Natural killer cell treated with Interleukin-12 subunit alpha and Interleukin-12 subunit beta and Interleukin-15 and Interleukin-18, amount 100 ng/mL, for 72 hours (primary cell): ENCODE measurements at regions not wholly inside any gene's neighbourhood (a gene's known extent, or its start where the extent isn't known, plus 50 kb on each side); places are given as distances from the start of the nearest gene placed in this dataset.
"Not testable (repeated sequence)": the region's sequence is repeated elsewhere in the genome, so short reads cannot be mapped to it uniquely, and the experiment has no call there.

Experiments used
- ATAC-seq, 2 donors: fragments of 150-1000 bp; cut with Tn5 transposase in 1 of 2; sonication (Bioruptor Pico), chemical (Tn5 transposase) in 1 of 2; 2 replicates each; pipeline ENCODE4 v1.10.0; 2021
- DNase-seq: peaks from one replicate; pipeline ENCODE4 v3.0.0; 2022; ENCODE audit warnings: low spot score
- H3K27ac Mint-ChIP-seq, 2 donors: 1 replicate in 1 of 2; 2 replicates in 1 of 2; pipeline ENCODE4 v1.8.0; 2022; ENCODE audit warnings: mixed read lengths in 2 of 2, mild to moderate bottlenecking in 1 of 2, moderate library complexity in 1 of 2
- H3K27me3 Mint-ChIP-seq, 2 donors: 1 replicate in 1 of 2; 2 replicates in 1 of 2; pipeline ENCODE4 v1.8.0; 2022; ENCODE audit warnings: mixed read lengths in 2 of 2
- H3K36me3 Mint-ChIP-seq: one replicate; pipeline ENCODE4 v1.8.0; 2022; ENCODE audit warnings: mixed read lengths
- H3K4me1 Mint-ChIP-seq, 2 donors: 1 replicate in 1 of 2; 2 replicates in 1 of 2; pipeline ENCODE4 v1.8.0; 2022; ENCODE audit warnings: low read depth in 2 of 2, mixed read lengths in 2 of 2, mild to moderate bottlenecking in 1 of 2
- H3K4me3 Mint-ChIP-seq: one replicate; pipeline ENCODE4 v1.8.0; 2022; ENCODE audit warnings: mixed read lengths
- H3K9me3 Mint-ChIP-seq: 2 replicates; pipeline ENCODE4 v1.8.0; 2022; ENCODE audit warnings: mixed read lengths

GRCh38 chr13:59398661-59399060 lies 765.1 kb downstream of the DIAPH3 start:
- ATAC-seq (no peak), DNase-seq (no peak)
- Mint-ChIP-seq H3K27me3 (peaks cover 0 to 13% of the 10 kb centered on the region in 2 donors), H3K27ac (no peak overlapping the region), H3K4me3 (no peak overlapping the region), H3K4me1 (no peaks in the 10 kb centered on the region), H3K36me3 (no peaks in the 10 kb centered on the region), H3K9me3 (no peaks in the 10 kb centered on the region)

GRCh38 chr13:59399513-59399912 lies 764.2 kb downstream of the DIAPH3 start:
- no peaks in the 10 kb centered on the region for H3K36me3 Mint-ChIP-seq
- H3K4me3 Mint-ChIP-seq = no peak overlapping the region
- peaks cover 4% of the 10 kb centered on the region for H3K9me3 Mint-ChIP-seq
- peaks cover 0 to 13% of the 10 kb centered on the region in 2 donors for H3K27me3 Mint-ChIP-seq
- H3K4me1 Mint-ChIP-seq = no peaks in the 10 kb centered on the region
- no peak for ATAC-seq
- H3K27ac Mint-ChIP-seq = no peak overlapping the region
- no peak for DNase-seq

GRCh38 chr13:59404331-59404730 lies 759.4 kb downstream of the DIAPH3 start:
- H3K4me3 Mint-ChIP-seq = no peak overlapping the region
- no peaks in the 10 kb centered on the region for H3K4me1 Mint-ChIP-seq
- no peak for ATAC-seq
- H3K9me3 Mint-ChIP-seq = peaks cover 17% of the 10 kb centered on the region
- no peak for DNase-seq
- H3K27me3 Mint-ChIP-seq = peaks cover 0 to 7% of the 10 kb centered on the region in 2 donors
- no peak overlapping the region for H3K27ac Mint-ChIP-seq
- peaks cover 21% of the 10 kb centered on the region for H3K36me3 Mint-ChIP-seq

GRCh38 chr13:59407251-59407650 lies 756.5 kb downstream of the DIAPH3 start:
- H3K27ac Mint-ChIP-seq, H3K4me1 Mint-ChIP-seq, ATAC-seq, DNase-seq, H3K27me3 Mint-ChIP-seq, H3K4me3 Mint-ChIP-seq: not testable (repeated sequence)
- Mint-ChIP-seq H3K9me3 (peaks cover 17% of the 10 kb centered on the region), H3K36me3 (peaks cover 21% of the 10 kb centered on the region)

- Mint-ChIP-seq H3K36me3 (peaks cover 21% of the 10 kb centered on the region), H3K27ac (no peak overlapping the region), H3K9me3 (peaks cover 21% of the 10 kb centered on the region), H3K4me1 (no peaks in the 10 kb centered on the region), H3K27me3 (peaks cover 0 to 11% of the 10 kb centered on the region in 2 donors), H3K4me3 (no peak overlapping the region)
- DNase-seq (no peak), ATAC-seq (no peak)
Observed at GRCh38 chr13:59408738-59409137, 755.0 kb downstream of the DIAPH3 start.

DNA sequence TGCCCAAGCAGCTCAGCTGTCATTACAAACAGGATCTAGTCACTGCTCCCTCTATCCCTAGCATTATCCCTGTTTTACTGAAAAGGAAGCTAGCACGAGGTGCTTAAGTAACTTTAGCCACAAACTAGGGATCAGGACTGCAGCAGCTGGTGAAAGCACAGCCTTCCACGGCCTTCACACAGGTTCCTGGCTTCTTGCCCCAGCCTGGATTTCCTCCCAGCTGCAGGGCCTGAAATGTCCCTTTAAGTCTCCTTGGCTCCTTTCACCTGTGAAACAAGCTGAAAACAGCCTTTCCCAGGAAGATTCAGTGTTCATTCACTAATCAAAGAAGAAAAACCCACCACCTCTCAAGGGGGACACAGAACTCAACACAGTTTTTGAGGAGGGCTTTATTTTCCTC lies 754.5 kb downstream of the DIAPH3 start:
- Mint-ChIP-seq H3K9me3 (peaks cover 19% of the 10 kb centered on the region), H3K36me3 (peaks cover 21% of the 10 kb centered on the region), H3K4me3 (no peak overlapping the region), H3K27me3 (peaks cover 0 to 11% of the 10 kb centered on the region in 2 donors), H3K27ac (no peak overlapping the region), H3K4me1 (no peaks in the 10 kb centered on the region)
- DNase-seq (no peak), ATAC-seq (no peak)

- Mint-ChIP-seq H3K27me3 (peaks cover 0 to 11% of the 10 kb centered on the region in 2 donors), H3K4me1 (no peaks in the 10 kb centered on the region), H3K36me3 (peaks cover 21% of the 10 kb centered on the region), H3K27ac (no peak overlapping the region), H3K9me3 (peaks cover 17% of the 10 kb centered on the region), H3K4me3 (no peak overlapping the region)
- DNase-seq (no peak), ATAC-seq (no peak)
Observed at GRCh38 chr13:59409634-59410200, 754.0 kb downstream of the DIAPH3 start.

DNA sequence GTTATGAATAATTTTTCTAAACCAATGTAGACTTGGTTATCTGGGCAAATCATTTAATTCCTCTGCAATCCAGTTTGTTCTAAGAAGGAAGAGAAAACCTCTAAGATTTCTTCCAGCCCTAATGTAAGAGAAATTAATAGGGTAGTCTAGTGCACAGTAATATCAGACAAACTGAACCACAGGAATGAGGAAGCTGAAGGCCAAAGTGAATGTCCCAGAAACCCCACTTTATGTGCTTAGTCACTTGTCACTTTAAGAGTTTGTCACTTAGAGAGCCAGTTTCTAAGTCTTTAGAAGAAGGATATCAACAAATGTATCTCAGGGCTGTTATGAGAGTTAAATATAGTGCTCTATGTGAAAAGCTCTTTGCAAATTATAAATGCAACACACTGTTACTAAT lies 750.6 kb downstream of the DIAPH3 start:
- H3K4me3 Mint-ChIP-seq = no peak overlapping the region
- H3K9me3 Mint-ChIP-seq = peaks cover 6% of the 10 kb centered on the region
- peaks cover 2 to 24% of the 10 kb centered on the region in 2 donors for H3K27me3 Mint-ChIP-seq
- no peaks in the 10 kb centered on the region for H3K4me1 Mint-ChIP-seq
- H3K27ac Mint-ChIP-seq = no peak overlapping the region
- no peak for ATAC-seq
- no peaks in the 10 kb centered on the region for H3K36me3 Mint-ChIP-seq
- no peak for DNase-seq

DNA sequence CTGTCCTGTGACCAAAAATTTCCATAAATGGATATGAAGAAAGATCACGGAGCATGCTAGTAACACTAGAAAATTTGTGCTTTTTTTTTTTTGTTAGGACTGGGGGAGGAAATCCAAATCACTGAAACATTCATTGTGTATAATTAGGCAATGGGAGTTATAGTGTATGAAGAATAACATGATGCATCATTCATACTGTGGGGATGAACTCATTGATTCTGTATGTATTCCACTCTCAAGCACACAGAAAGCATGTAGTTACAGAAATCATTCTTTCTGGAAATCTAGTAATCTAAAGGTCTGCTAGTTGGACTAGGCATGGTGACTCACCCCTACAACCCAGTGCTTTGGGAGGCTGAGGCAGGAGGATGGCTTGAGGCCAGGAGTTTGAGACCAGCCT lies 749.7 kb downstream of the DIAPH3 start:
- Mint-ChIP-seq H3K4me3 (no peak overlapping the region), H3K9me3 (peaks cover 6% of the 10 kb centered on the region), H3K27ac (no peak overlapping the region), H3K27me3 (peaks cover 2 to 24% of the 10 kb centered on the region in 2 donors), H3K4me1 (no peaks in the 10 kb centered on the region), H3K36me3 (no peaks in the 10 kb centered on the region)
- no peak for DNase-seq
- no peak for ATAC-seq

GRCh38 chr13:59415498-59415897 lies 748.2 kb downstream of the DIAPH3 start:
- DNase-seq (no peak), ATAC-seq (no peak)
- no peaks in the 10 kb centered on the region for H3K4me1 Mint-ChIP-seq
- peaks cover 6% of the 10 kb centered on the region for H3K9me3 Mint-ChIP-seq
- H3K27me3 Mint-ChIP-seq = peaks cover 2 to 24% of the 10 kb centered on the region in 2 donors
- no peak overlapping the region for H3K27ac Mint-ChIP-seq
- no peaks in the 10 kb centered on the region for H3K36me3 Mint-ChIP-seq
- H3K4me3 Mint-ChIP-seq = no peak overlapping the region

DNA sequence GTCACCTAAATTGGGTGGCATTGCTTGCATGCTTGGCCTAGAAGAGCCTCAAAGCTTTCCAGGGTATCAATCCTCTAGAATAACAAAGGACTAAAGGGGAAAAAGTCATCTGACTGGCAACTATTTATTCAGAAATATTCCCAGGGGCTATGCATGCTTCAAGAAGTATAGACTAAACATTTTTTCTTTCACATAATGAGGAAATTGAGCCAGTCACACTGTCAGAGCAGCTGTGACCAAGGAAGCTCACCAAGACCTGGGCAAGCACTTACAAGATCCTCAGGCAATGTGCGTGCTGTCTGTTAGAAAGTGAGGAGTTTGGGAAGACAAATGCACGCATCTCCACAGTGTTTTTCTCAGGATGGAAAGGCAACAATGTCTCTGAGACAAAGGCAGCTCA lies 747.2 kb downstream of the DIAPH3 start:
- Mint-ChIP-seq H3K4me1 (no peaks in the 10 kb centered on the region), H3K4me3 (no peak overlapping the region), H3K36me3 (no peaks in the 10 kb centered on the region), H3K27ac (no peak overlapping the region), H3K27me3 (peaks cover 2 to 23% of the 10 kb centered on the region in 2 donors), H3K9me3 (peaks cover 6% of the 10 kb centered on the region)
- no peak for DNase-seq
- no peak for ATAC-seq

DNA sequence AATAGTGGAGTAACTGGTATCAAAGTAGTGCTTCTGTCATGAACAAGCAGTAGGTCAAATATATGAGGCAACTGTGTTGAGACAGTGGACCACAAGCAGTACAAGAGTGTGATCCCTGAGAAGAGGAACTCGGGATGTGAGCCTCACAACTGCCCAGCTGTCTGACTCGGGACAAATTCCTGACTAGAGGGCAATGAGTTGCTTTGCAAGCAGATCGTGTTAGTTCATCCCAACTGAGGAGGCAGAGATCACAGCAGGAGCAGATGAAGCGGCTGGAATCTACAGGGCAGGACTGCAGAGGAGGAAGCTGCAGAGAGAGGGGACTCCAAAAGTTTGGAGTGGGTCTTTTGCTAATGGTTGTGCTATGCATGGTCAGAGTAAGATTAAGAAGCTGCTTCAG lies 741.1 kb downstream of the DIAPH3 start:
- ATAC-seq = no peak
- H3K27me3 Mint-ChIP-seq = peaks cover 0 to 2% of the 10 kb centered on the region in 2 donors
- H3K4me3 Mint-ChIP-seq = no peak overlapping the region
- H3K36me3 Mint-ChIP-seq = no peaks in the 10 kb centered on the region
- no peak for DNase-seq
- H3K9me3 Mint-ChIP-seq = peaks cover 3% of the 10 kb centered on the region
- no peaks in the 10 kb centered on the region for H3K4me1 Mint-ChIP-seq
- H3K27ac Mint-ChIP-seq = no peak overlapping the region

DNA sequence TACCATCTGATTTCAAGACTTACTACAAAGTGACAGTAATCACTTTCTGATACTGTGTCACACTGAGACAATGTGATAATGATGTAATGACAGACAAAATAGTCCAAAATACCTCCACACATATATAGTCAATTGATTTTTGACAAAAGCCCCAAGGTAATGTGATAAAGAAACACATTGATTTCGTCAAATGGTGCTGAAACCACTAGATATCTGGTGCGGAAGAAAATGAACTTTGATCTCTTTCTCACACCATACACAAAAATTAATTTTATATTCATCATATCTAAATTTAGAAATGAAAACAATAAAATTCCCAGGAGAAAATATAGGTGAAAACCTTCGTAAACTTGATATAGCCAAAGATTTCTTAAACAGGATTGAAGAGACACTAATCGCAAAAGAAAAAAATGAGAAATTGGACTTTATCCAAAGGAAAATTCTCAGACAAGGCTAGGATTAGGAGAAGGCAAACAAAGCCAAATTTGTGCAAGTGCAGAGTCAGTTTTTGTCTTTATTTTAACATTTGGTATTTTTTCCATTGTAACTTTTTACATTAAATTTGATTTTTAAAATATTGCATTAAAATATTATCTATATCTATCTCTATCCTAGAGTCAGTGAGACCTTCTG lies 739.9 kb downstream of the DIAPH3 start:
- no peak overlapping the region for H3K27ac Mint-ChIP-seq
- H3K4me3 Mint-ChIP-seq = no peak overlapping the region
- H3K4me1 Mint-ChIP-seq = no peaks in the 10 kb centered on the region
- DNase-seq (no peak), ATAC-seq (no peak)
- no peaks in the 10 kb centered on the region for H3K36me3 Mint-ChIP-seq
- H3K9me3 Mint-ChIP-seq = peaks cover 3% of the 10 kb centered on the region
- no peaks in the 10 kb centered on the region for H3K27me3 Mint-ChIP-seq

- no peak for DNase-seq
- Mint-ChIP-seq H3K4me3 (no peak overlapping the region), H3K36me3 (no peaks in the 10 kb centered on the region), H3K27me3 (no peaks in the 10 kb centered on the region), H3K4me1 (no peaks in the 10 kb centered on the region), H3K9me3 (peaks cover 3% of the 10 kb centered on the region), H3K27ac (no peak overlapping the region)
- no peak for ATAC-seq
Observed at GRCh38 chr13:59424661-59425060, 739.1 kb downstream of the DIAPH3 start.
